GM19395 (cell line): ENCODE measurements at regions not wholly inside any gene's neighbourhood (a gene's known extent, or its start where the extent isn't known, plus 50 kb on each side); places are given as distances from the start of the nearest gene placed in this dataset.
"Not testable (repeated sequence)": the region's sequence is repeated elsewhere in the genome, so short reads cannot be mapped to it uniquely, and the experiment has no call there.

Experiments
- ATAC-seq: cut with Tn5 transposase; IDR thresholded peaks from one replicate; pipeline ENCODE4 v1.9.1; 2021; ENCODE audit warnings: mild to moderate bottlenecking, moderate library complexity; ENCODE audit not compliant: unreplicated experiment

- no peak for ATAC-seq
Observed at GRCh38 chr7:9200626-9201025, 767.2 kb downstream of the NXPH1 start.

GRCh38 chr7:9201928-9202327, 768.5 kb downstream of the NXPH1 start:
- no peak for ATAC-seq

- no peak for ATAC-seq
Observed at GRCh38 chr7:9204571-9204970, 771.2 kb downstream of the NXPH1 start.

DNA sequence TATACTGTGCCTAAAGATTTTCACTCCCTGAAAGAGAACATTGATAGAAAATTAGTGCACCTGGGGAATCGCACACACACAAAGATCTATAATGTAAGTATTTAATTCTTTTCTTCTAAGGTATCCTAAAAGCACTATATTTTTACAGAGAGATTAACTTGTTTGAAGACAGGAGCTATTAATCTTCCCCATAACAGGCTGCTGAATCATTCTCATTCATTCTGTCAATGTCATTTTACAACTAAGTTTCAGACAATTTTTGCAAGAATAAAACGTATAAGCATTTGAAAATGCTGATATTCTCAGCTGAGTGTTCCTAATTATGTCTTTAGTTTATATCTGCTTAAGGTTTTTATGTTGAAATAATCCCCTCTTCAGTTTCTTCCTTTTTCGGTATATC, 776.7 kb downstream of the NXPH1 start:
- ATAC-seq, result no peak

DNA sequence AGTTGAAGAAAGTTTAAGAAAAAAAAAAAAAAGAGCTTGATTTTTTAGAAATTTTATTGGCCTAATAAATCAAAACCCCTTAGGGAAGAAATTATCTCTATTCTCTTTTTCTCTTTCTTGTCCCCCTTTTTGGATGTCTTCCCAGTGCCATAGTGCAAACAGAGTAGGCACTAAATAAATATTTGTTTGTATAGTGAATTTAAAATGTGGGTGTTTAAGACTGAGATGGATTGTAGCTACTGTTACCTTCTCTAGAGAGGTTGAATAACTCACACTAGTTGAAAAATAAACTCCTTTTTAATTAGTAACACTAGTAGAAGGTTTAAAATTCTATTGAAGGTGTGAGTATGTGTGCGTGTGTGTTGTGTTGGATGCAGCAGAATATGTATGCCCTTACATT, 783.8 kb downstream of the NXPH1 start:
- ATAC-seq, result no peak

- no peak for ATAC-seq
Observed at GRCh38 chr7:9226500-9226899, 793.1 kb downstream of the NXPH1 start.

DNA sequence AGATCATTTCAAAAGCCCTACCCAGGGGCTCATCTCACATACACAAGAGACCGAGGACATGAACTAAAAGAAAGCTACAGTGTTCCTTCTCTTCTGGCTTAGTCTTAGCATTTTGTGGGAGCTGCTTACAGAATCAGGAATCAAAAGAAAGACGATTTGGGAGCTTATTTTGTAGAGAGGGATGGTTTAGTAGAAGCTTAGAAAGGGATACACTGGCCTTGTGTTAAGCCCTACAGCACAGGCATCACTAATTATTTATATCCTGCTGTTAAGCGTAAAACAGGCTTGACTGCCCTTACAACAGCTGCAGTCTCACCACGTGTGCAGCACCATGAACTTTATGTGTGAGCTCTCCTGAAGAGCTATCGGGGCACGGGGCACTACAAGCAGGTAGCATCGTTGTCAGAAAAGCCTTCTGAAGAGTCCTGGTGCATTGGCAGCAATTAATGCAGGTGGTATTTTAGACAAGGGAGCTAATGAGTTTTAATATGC, 798.3 kb downstream of the NXPH1 start:
- no peak for ATAC-seq

DNA sequence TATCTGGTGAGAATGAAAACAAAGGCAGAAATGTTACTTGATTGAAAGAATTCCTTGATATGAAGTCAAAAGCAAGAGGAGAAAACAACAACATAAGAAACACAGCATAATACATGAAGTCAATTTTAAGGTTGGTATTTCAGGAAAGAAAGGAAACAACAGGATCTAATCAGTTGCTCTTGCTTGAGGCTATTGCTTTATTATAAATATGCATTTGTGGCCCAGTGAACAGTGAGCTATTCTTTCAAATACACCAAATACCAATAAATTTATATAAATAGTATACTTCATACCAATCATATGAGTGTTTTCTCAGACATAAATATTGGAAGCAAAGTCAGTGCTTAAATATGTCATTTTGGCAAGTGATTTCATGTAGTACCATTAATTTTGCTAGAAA, 806.6 kb downstream of the NXPH1 start:
- no peak for ATAC-seq

DNA sequence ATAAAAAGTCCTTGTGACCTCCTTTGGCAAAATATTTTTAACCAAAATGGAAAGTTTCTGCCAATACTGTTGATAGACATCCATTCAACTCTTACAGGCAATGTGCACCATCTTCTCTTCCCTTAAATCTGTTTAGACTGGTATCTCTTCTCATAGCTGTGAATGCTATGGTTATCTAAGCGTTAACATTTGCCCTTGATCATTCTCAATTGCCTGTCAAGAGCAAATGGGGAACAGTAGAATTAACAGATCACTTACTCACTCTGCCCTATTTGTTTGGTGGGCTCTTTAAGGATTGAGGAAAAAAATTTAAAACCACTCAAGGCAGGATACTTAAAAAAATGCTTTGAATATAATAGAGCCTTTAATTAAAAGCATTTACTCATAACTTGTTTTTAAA, 808.4 kb downstream of the NXPH1 start:
- no peak for ATAC-seq

DNA sequence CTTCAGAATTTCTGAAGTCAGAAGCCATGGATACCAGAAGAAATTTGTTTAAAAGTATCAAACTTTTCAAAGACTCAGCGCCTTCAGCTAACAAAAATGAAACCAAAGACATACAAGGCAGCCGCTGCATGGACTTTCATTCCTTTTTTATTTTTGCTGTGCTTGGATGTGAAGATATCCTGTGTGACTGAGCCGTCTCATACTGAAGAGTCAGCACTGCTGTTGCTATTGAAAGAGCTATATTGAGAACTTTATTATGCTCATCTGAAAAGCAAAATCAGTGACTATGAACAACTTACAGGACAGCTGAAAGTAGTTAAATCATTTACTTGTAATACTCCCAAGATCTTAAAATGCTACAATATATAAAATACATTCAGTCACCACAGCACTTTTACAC, 809.2 kb downstream of the NXPH1 start:
- ATAC-seq, result no peak

DNA sequence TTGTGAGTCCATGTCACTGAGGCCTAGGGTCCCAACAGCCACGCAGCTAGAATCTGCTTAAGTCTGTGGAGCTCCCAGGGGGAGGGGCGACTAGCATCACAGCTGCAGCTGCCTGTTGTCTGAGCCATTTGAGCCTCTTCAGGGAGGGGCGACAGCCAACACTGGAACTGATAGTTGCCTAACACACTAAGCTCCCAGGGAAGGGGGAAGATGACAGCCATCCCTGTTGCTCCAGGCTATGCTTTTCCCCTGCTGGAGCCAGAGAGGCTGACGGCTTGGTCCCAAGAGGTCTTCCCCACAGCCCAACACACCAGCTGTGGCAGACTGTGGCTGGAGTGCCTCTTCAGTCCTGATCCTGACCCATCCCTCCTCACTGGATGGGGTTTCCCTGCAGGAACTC, 817.5 kb downstream of the NXPH1 start:
- no peak for ATAC-seq

- no peak for ATAC-seq
Observed at GRCh38 chr7:9264395-9264794, 831.0 kb downstream of the NXPH1 start.

- no peak for ATAC-seq
Observed at GRCh38 chr7:9280088-9280487, 846.7 kb downstream of the NXPH1 start.

DNA sequence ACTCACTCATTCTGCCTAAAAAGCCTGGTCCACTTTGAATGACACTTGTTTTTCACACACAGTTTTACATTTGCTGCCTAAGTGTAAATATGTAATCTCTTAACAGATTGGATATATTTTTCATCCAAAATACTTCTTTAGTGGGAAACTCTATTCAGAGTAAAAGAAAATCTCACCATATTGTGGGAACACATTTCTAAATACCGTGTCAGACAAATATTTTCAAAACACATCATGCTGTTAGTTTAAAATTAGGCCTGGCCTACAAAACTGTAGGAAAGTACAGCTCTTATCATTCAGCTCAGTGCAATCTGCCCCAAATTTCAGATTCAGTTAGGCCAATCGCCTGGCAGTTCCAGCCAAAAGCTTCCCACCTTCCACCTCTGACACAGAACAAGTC, 849.8 kb downstream of the NXPH1 start:
- no peak for ATAC-seq

DNA sequence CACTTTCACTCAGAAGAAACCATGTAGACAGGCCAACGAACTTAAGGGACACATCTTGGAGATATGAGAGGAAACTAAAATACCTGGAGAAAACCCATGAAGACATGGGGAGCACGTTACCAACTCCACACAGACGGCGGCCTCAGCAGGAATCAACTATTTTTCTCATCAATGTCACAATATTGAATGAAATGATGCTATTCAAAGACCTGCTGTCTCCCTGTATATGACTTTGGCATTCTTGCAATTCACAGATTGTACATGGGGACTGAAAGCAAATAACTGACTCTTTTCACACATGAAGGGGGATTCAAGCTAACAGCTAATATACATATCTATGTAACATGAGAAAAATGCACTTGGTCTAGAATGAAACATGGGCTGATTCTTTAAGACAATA, 869.0 kb downstream of the NXPH1 start:
- no peak for ATAC-seq

DNA sequence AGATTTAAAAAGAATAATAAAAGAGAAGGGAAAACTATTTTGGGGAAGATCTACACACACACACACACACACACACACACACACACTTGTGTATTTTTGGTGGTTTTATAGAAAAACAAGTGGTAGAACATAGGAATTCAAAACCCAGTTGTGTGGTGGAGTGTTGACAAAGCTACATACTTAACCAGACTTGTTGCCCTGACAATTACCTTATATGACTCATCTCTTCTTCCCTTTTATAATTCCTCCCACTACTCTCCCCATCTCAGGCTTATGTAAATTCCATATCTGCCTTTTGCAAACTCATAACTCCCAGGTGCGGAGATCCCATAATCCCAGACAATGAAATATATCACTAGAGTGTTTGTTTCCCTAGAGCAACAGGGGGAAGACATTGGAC, 873.7 kb downstream of the NXPH1 start:
- no peak for ATAC-seq

- no peak for ATAC-seq
Observed at GRCh38 chr7:9324513-9324912, 891.1 kb downstream of the NXPH1 start.

DNA sequence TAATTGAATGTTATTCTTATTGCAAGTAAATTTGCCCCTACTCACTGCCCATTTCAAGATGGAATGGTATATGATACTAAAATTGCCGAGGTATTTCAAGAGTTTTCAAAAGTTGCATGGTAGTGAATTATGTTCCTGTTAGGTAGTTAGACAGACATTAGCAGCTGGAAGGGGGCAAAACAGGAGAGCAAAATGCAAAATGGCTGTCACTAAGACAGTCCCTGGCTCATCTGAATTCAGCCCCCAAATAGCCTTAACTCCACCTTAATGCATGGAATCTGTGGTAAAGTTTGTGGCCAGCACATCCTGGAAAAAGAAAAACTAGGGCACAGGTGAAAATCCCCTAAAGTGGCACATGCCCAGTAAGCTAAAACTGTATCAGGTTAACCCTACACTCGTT, 894.9 kb downstream of the NXPH1 start:
- no peak for ATAC-seq

DNA sequence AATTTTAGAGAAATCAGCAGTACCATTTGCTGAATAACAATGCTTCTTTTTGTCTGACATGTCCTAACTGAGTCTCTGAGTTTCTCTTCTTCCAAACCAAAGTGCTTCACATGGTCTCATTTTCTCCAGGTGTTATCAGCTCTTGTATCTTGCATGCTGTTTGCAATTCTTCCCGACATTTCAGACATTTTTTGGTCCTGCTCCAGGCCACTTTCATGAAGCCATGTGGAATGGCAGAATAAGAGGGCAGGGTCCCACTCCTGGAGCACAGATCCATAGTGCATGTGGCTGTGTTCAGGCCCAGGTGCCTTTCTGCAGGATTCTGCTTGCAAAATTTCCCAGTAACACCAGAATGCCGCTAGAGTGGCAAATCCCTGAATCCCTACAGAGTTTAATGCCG, 916.2 kb downstream of the NXPH1 start:
- no peak for ATAC-seq

GRCh38 chr7:9391221-9391620, 957.8 kb downstream of the NXPH1 start:
- ATAC-seq, result no peak

GRCh38 chr7:9391984-9392383, 958.6 kb downstream of the NXPH1 start:
- ATAC-seq, result no peak

DNA sequence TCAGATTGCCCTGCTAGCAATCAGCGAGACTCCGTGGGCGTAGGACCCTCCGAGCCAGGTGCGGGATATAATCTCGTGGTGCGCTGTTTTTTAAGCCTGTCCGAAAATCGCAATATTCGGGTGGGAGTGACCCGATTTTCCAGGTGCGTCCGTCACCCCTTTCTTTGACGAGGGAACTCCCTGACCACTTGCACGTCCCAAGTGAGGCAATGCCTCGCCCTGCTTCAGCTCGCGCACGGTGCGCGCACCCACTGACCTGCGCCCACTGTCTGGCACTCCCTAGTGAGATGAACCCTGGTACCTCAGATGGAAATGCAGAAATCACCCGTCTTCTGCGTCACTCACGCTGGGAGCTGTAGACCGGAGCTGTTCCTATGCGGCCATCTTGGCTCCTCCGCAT, 971.0 kb downstream of the NXPH1 start:
- ATAC-seq, result not testable (repeated sequence)

GRCh38 chr7:9407816-9408215, 974.4 kb downstream of the NXPH1 start:
- no peak for ATAC-seq

GRCh38 chr7:9453521-9453920, 1020.1 kb downstream of the NXPH1 start:
- no peak for ATAC-seq
